ENCODE measurements at regions not wholly inside any gene's neighbourhood (a gene's known extent, or its start where the extent isn't known, plus 50 kb on each side); places are given as distances from the start of the nearest gene placed in this dataset.
"Not testable (repeated sequence)": the region's sequence is repeated elsewhere in the genome, so short reads cannot be mapped to it uniquely, and the experiment has no call there.

GRCh38 chrX:136975684-136976470 lies 57.9 kb downstream of the GPR101 start:
- no peak for DNase-seq (ENCODE audit: low spot score)

GRCh38 chrX:136967966-136968365 lies 65.8 kb downstream of the GPR101 start:
- no peak for DNase-seq (ENCODE audit: low spot score)

- DNase-seq (ENCODE audit: low spot score): no peak
Measured at GRCh38 chrX:136963973-136964372, 69.8 kb downstream of the GPR101 start.

GRCh38 chrX:136961594-136962135 lies 72.1 kb downstream of the GPR101 start:
- no peak for DNase-seq (ENCODE audit: low spot score)

- DNase-seq (ENCODE audit: low spot score): peak; percentile 67
Measured at GRCh38 chrX:136954930-136955329, 74.4 kb upstream of the RBMX start.

- DNase-seq (ENCODE audit: low spot score): peak; percentile 86
Measured at GRCh38 chrX:136953867-136954787, 73.6 kb upstream of the RBMX start.

GRCh38 chrX:136950211-136950610 lies 69.7 kb upstream of the RBMX start:
- DNase-seq (ENCODE audit: low spot score): no peak

- no peak for DNase-seq (ENCODE audit: low spot score)
Measured at GRCh38 chrX:136941396-136942337, 61.1 kb upstream of the RBMX start.

- no peak for DNase-seq (ENCODE audit: low spot score)
Measured at GRCh38 chrX:136936183-136936549, 55.6 kb upstream of the RBMX start.

- not testable (repeated sequence) for DNase-seq (ENCODE audit: low spot score)
Measured at GRCh38 chrX:136935533-136936182, 55.1 kb upstream of the RBMX start.

- DNase-seq (ENCODE audit: low spot score): not testable (repeated sequence)
Measured at GRCh38 chrX:136934652-136935051, 54.1 kb upstream of the RBMX start.

- DNase-seq (ENCODE audit: low spot score): no peak
Measured at GRCh38 chrX:136933611-136934145, 53.2 kb upstream of the RBMX start.

- DNase-seq (ENCODE audit: low spot score): no peak
Measured at GRCh38 chrX:136931661-136932060, 51.1 kb upstream of the RBMX start.

Measured in RKO (cell line).